ENCODE measurements at regions not wholly inside any gene's neighbourhood (a gene's known extent, or its start where the extent isn't known, plus 50 kb on each side); places are given as distances from the start of the nearest gene placed in this dataset.

- no peaks in the 10 kb centered on the region for H3K27me3 ChIP-seq
- no peaks in the 10 kb centered on the region for H3K36me3 ChIP-seq
- no peak overlapping the region for H3K9ac ChIP-seq
- no peak overlapping the region for H3K4me2 ChIP-seq
- no peak overlapping the region for H3K4me3 ChIP-seq
- no peaks in the 10 kb centered on the region for H4K20me1 ChIP-seq
- no peaks in the 10 kb centered on the region for H3K4me1 ChIP-seq
- no peak for TF ChIP-seq Cebpa-rat (IDR thresholded peaks at IDR 0.05)
- no peak overlapping the region for H3K27ac ChIP-seq
- no peaks in the 10 kb centered on the region for H3K9me3 ChIP-seq
Measured at GRCh38 chr4:151459375-151459774, 50.4 kb downstream of the FHIP1A start.

DNA sequence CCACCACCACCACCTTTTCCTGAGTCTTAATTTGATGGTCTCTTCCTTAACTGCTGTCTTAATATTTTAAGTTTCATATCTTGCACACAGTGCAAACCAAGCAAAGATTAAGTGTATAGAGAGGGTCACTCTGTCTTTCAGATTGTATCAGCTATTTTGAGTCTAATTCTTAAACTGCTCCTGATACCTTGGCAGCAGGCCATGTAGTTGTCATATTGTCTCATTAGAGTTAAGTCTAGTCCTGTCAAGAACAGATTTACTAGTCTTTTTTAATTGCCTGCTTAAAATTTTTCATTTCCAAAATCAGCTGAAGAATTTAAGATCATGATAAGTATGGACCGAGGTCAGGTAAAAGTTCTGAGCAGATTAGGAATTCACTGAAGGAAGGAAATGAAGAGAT lies 51.5 kb downstream of the FHIP1A start:
- Histone ChIP-seq H3K36me3 (no peaks in the 10 kb centered on the region), H3K4me1 (no peaks in the 10 kb centered on the region), H3K9ac (no peak overlapping the region), H3K9me3 (no peaks in the 10 kb centered on the region), H3K27me3 (no peaks in the 10 kb centered on the region), H3K4me3 (no peak overlapping the region), H3K27ac (no peak overlapping the region), H3K4me2 (no peak overlapping the region), H4K20me1 (no peaks in the 10 kb centered on the region)
- TF ChIP-seq Cebpa-rat (IDR thresholded peaks at IDR 0.05), result no peak

DNA sequence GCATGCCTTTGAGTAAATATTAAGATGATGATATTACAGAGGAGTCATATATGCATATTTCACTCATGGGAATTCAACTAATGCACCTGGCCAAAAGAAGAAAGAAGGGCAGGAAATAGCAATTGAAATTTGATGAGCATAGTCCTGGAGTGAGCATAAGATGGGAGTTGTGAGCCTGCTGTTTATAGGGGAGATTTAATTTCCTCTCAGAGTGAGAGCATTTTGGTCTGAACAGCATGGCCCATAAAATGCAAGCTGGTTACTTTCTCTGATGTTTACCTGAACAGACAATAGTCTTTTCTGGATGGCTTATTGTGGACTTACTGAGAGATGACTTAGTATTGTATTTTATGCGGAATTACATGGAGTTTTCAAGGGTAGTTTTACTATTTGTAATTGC lies 53.6 kb downstream of the FHIP1A start:
- Histone ChIP-seq H3K4me1 (no peaks in the 10 kb centered on the region), H3K27ac (no peak overlapping the region), H3K9ac (no peak overlapping the region), H3K9me3 (no peaks in the 10 kb centered on the region), H3K36me3 (no peaks in the 10 kb centered on the region), H4K20me1 (no peaks in the 10 kb centered on the region), H3K27me3 (no peaks in the 10 kb centered on the region), H3K4me2 (no peak overlapping the region), H3K4me3 (no peak overlapping the region)
- TF ChIP-seq Cebpa-rat (IDR thresholded peaks at IDR 0.05), result no peak

GRCh38 chr4:151468715-151469696 lies 60.0 kb downstream of the FHIP1A start:
- Histone ChIP-seq H4K20me1 (no peaks in the 10 kb centered on the region), H3K27me3 (no peaks in the 10 kb centered on the region), H3K4me1 (no peaks in the 10 kb centered on the region), H3K9ac (no peak overlapping the region), H3K9me3 (no peaks in the 10 kb centered on the region), H3K27ac (no peak overlapping the region), H3K36me3 (no peaks in the 10 kb centered on the region), H3K4me2 (no peak overlapping the region), H3K4me3 (no peak overlapping the region)
- TF ChIP-seq Cebpa-rat (IDR thresholded peaks at IDR 0.05), result no peak

DNA sequence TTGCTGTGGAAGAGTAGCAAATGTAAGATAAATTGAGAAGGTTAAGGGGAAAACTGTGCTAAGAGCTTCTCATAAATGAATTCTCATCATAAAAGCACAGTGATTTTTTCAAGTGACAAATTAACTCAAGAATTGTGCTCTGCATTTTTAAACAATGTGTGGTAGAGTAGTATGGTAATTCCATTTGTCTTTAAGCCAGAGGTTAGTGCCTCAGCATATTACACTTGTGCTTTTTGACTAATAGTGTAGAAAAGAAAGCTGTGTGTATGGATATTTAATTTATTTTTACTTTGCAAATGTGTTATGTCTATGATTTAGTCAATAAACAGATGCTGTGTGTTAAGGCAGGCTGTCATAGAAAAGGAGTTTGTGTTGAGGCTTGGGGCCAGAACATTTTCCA lies 61.0 kb downstream of the FHIP1A start:
- Histone ChIP-seq H4K20me1 (no peaks in the 10 kb centered on the region), H3K9me3 (no peaks in the 10 kb centered on the region), H3K4me2 (no peak overlapping the region), H3K4me1 (no peaks in the 10 kb centered on the region), H3K27ac (no peak overlapping the region), H3K27me3 (no peaks in the 10 kb centered on the region), H3K4me3 (no peak overlapping the region), H3K9ac (no peak overlapping the region), H3K36me3 (no peaks in the 10 kb centered on the region)
- no peak for TF ChIP-seq Cebpa-rat (IDR thresholded peaks at IDR 0.05)

- no peak overlapping the region for H3K27ac ChIP-seq
- TF ChIP-seq Cebpa-rat (IDR thresholded peaks at IDR 0.05), result no peak
- no peak overlapping the region for H3K4me2 ChIP-seq
- H3K4me3 ChIP-seq, result no peak overlapping the region
- H3K9me3 ChIP-seq, result no peaks in the 10 kb centered on the region
- no peaks in the 10 kb centered on the region for H3K4me1 ChIP-seq
- H4K20me1 ChIP-seq, result no peaks in the 10 kb centered on the region
- H3K36me3 ChIP-seq, result no peaks in the 10 kb centered on the region
- H3K9ac ChIP-seq, result no peak overlapping the region
- H3K27me3 ChIP-seq, result no peaks in the 10 kb centered on the region
Measured at GRCh38 chr4:151471728-151472127, 62.8 kb downstream of the FHIP1A start.

GRCh38 chr4:151472297-151472696 lies 63.3 kb downstream of the FHIP1A start:
- no peaks in the 10 kb centered on the region for H3K9me3 ChIP-seq
- no peak overlapping the region for H3K4me3 ChIP-seq
- H3K27ac ChIP-seq, result no peak overlapping the region
- TF ChIP-seq Cebpa-rat (IDR thresholded peaks at IDR 0.05), result no peak
- H3K4me2 ChIP-seq, result no peak overlapping the region
- H4K20me1 ChIP-seq, result no peaks in the 10 kb centered on the region
- H3K9ac ChIP-seq, result no peak overlapping the region
- no peaks in the 10 kb centered on the region for H3K4me1 ChIP-seq
- H3K27me3 ChIP-seq, result no peaks in the 10 kb centered on the region
- no peaks in the 10 kb centered on the region for H3K36me3 ChIP-seq

GRCh38 chr4:151472711-151473110 lies 63.7 kb downstream of the FHIP1A start:
- H3K4me2 ChIP-seq, result no peak overlapping the region
- H3K4me3 ChIP-seq, result no peak overlapping the region
- H3K27me3 ChIP-seq, result no peaks in the 10 kb centered on the region
- H3K36me3 ChIP-seq, result no peaks in the 10 kb centered on the region
- H4K20me1 ChIP-seq, result no peaks in the 10 kb centered on the region
- H3K9me3 ChIP-seq, result no peaks in the 10 kb centered on the region
- H3K9ac ChIP-seq, result no peak overlapping the region
- TF ChIP-seq Cebpa-rat (IDR thresholded peaks at IDR 0.05), result no peak
- H3K4me1 ChIP-seq, result no peaks in the 10 kb centered on the region
- no peak overlapping the region for H3K27ac ChIP-seq

- H3K4me3 ChIP-seq, result no peak overlapping the region
- H3K27me3 ChIP-seq, result no peaks in the 10 kb centered on the region
- H3K4me2 ChIP-seq, result no peak overlapping the region
- H3K4me1 ChIP-seq, result no peaks in the 10 kb centered on the region
- no peak overlapping the region for H3K9ac ChIP-seq
- H3K9me3 ChIP-seq, result no peaks in the 10 kb centered on the region
- H3K27ac ChIP-seq, result no peak overlapping the region
- no peaks in the 10 kb centered on the region for H3K36me3 ChIP-seq
- no peak for TF ChIP-seq Cebpa-rat (IDR thresholded peaks at IDR 0.05)
- H4K20me1 ChIP-seq, result no peaks in the 10 kb centered on the region
Measured at GRCh38 chr4:151473521-151474097, 64.6 kb downstream of the FHIP1A start.

- H3K4me3 ChIP-seq, result no peak overlapping the region
- no peak for TF ChIP-seq Cebpa-rat (IDR thresholded peaks at IDR 0.05)
Measured at GRCh38 chr4:151475035-151475714, 66.2 kb downstream of the FHIP1A start.

More at GRCh38 chr4:151475035-151475714, 66.2 kb downstream of the FHIP1A start:
- H3K4me2 ChIP-seq, result no peak overlapping the region
- H3K27me3 ChIP-seq, result no peaks in the 10 kb centered on the region
- H3K9ac ChIP-seq, result no peak overlapping the region
- H4K20me1 ChIP-seq, result no peaks in the 10 kb centered on the region
- no peaks in the 10 kb centered on the region for H3K9me3 ChIP-seq
- no peak overlapping the region for H3K27ac ChIP-seq
- H3K36me3 ChIP-seq, result no peaks in the 10 kb centered on the region
- H3K4me1 ChIP-seq, result no peaks in the 10 kb centered on the region
